Astrocyte of the cerebellum (primary cell): ENCODE measurements at regions not wholly inside any gene's neighbourhood (a gene's known extent, or its start where the extent isn't known, plus 50 kb on each side); places are given as distances from the start of the nearest gene placed in this dataset.
A peak's percentile ranks its signal among the peaks of the same experiment; 100 is the strongest.
"Not testable (repeated sequence)": the region's sequence is repeated elsewhere in the genome, so short reads cannot be mapped to it uniquely, and the experiment has no call there.

Experiments
- DNase-seq: peaks from one replicate; pipeline ENCODE4 v3.0.0-alpha.2; 2011; ENCODE audit warnings: low read depth
- H3K4me3 ChIP-seq: 2 replicates; pipeline ENCODE4 v1.5.1; 2011; ENCODE audit warnings: mild to moderate bottlenecking, low read depth, low read length, moderate library complexity
- in situ Hi-C: cut with HindIII; loops from 2 replicates; pipeline ENCODE4 v1.10.0; 2017; ENCODE audit warnings: low sequenced_read_pairs
- TF ChIP-seq, protein P1 (sequence below): IDR thresholded peaks from 2 replicates; pipeline ENCODE4 v1.5.1; 2012; ENCODE audit warnings: low read length, low read depth, moderate library complexity, mild to moderate bottlenecking; ENCODE audit errors: missing control alignments

DNA sequence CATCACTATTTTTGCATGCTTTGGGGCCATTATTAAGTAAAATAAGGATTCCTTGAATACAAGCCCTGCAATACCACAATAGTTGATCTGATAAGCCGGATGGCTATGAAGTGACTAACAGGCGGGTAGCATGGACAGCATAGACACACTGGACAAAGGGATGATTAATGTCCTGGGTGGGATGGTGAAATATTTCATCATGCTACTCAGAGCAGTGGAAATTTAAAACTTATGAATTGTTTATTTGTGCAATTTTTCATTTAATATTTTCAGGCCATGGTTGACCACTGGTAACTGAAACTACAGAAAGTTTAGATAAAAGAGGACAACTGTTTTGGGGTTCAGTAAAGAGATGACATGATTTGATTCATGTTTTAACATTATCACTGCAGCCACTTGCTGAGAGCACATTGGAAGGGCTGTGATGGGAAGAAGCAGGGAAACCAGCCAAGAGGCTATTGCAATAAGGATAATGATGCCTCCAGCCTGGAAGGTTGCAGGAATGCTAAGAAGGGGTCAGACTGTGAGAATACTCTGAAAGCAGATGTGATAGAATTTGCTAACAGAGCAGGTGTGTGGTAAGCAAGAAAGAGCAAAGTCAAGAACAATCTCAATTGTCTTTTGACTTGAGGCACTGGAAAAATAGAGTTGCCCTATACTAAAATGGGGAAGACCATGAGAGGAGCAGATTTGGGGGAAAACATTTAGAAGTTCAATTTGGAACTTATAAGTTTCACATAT, 62.5 kb upstream of the TNFSF4 start:
- no peak overlapping the region for H3K4me3 ChIP-seq
- peak; percentile 68 for DNase-seq
- TF ChIP-seq, protein P1, sequence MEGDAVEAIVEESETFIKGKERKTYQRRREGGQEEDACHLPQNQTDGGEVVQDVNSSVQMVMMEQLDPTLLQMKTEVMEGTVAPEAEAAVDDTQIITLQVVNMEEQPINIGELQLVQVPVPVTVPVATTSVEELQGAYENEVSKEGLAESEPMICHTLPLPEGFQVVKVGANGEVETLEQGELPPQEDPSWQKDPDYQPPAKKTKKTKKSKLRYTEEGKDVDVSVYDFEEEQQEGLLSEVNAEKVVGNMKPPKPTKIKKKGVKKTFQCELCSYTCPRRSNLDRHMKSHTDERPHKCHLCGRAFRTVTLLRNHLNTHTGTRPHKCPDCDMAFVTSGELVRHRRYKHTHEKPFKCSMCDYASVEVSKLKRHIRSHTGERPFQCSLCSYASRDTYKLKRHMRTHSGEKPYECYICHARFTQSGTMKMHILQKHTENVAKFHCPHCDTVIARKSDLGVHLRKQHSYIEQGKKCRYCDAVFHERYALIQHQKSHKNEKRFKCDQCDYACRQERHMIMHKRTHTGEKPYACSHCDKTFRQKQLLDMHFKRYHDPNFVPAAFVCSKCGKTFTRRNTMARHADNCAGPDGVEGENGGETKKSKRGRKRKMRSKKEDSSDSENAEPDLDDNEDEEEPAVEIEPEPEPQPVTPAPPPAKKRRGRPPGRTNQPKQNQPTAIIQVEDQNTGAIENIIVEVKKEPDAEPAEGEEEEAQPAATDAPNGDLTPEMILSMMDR = no peak
- in situ Hi-C loops = no loop called here

DNA sequence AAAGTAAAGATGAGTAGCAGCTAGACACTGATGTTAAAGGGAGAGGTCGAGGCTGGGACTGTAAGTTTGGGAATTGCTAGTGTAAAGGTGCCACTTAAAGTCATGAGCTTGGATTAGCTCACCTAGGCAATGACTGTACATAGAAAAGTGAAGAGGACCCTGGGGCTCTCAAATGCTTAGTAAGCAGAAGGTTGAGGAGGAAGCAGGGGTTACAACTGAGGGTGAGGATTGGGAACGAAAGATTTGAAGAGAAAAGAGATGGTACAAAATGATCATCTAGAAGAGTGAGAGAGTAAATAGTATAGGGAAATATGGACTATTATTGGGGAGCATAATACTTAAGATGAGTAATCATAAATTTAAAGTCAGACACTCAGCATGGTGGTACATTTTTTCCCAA, 63.1 kb upstream of the TNFSF4 start:
- no peak for DNase-seq
- TF ChIP-seq, protein P1 = no peak
- no peak overlapping the region for H3K4me3 ChIP-seq
- in situ Hi-C loops = no loop called here

DNA sequence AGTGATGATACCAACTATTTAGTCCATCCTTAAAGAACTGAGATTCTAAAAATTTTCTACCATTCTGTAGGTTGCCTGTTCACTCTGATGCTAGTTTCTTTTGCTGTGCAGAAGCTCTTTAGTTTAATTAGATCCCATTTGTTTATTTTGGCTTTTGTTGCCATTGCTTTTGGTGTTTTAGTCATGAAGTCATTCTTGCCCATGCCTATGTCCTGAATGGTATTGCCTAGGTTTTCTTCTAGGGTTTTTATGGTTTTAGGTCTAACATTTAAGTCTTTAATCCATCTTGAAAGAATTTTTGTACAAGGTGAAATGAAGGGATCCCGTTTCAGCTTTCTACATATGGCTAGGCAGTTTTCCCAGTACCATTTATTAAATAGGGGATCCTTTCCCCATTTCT, 63.9 kb upstream of the TNFSF4 start:
- in situ Hi-C loops, H3K4me3 ChIP-seq, DNase-seq: not testable (repeated sequence)

DNA sequence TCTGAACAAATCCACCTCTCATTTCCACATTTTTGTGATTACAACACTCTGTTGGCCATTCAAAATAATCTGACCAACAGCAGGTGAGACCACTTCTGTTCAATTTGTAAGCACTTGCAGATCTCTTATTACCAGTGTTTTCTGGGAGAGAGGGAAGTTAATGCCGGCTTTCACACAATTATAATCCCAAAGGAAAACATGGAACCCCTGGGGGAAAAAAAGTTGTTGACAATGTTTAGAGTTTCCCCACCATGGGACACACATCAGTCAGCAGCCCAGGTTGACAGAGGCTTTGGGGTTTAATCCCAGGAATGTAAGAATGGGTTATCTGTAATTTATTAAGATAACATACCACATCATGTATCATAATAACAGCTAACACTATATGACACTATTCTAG, 68.4 kb upstream of the TNFSF4 start:
- DNase-seq = no peak
- in situ Hi-C loops = no loop called here
- H3K4me3 ChIP-seq = no peak overlapping the region
- TF ChIP-seq, protein P1 = no peak

DNA sequence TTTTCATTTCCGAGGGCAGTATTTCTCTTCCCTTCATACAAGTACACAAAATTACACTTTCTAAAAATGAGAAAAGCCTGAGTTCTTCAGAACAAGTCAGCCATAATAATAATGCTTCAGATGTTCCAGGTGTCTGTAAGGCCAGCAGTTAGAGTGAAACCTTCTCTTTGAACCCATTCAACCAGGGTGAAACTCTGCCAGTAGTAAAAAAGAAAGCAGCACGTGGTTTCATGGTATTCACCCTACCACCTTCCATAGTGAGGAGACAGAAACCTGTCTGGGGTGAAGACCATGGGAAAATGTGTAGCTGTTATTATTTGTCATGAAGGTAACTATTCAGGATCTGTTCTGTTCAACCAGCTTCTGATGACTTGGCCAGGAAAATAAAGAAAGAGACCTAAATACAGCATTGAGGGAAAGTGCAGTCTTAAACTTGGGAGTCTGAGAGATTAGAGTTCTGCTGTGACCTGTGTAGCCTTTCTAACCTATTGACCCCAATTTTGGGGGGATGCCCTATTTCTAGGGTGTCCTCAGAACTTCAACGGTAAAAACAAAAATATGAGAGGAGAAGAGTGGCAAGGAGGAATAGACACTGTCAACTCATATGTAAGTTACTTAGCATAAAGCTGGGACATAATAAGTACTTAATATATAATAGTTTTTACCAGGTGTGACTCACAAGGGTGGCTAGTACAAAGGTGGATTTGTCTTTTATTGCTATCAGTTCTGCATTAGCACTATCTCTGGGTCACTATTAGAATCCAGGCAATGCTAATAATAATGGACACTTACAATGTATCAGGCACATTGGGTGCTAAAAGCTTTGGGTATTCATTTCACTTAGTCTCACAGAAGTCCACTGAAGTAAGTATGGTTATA, 70.0 kb upstream of the TNFSF4 start:
- in situ Hi-C loops = no loop called here
- H3K4me3 ChIP-seq = no peak overlapping the region
- no peak for DNase-seq
- TF ChIP-seq, protein P1 = no peak

DNA sequence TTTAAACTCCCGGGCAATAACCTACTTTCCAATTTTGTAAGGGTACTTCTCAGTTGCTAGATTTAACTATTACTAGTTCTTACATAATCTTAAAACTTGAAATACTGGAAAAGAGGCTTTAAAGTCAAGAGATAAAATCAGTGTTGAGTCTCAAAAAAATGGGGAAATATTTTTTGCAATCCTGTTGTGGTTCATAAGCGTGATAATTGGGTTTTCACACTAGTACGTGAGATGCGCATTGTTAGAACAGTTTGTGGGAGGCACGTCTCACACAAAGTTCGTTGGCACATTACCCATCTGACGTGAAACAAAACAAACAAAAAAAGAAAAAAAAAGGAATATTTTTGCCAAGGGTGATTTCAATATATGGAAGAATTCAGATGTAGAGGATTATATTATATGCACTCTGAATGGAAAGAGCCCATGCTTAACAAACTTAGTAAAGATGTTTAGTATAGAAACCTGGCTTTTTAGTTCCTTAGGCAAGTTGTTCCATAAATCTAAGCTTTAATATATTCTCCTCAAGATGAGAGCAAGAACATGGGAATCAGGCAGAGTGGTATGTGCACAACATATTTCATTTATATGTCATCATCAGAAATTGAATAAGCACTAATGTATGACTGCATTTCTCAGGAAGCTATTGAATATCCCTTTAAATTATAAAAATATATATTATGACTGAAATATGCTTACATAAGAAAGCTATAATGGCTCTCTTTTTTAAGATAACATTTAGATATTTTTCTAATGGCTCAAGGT, 73.9 kb upstream of the TNFSF4 start:
- TF ChIP-seq, protein P1 = no peak
- in situ Hi-C loops = loop anchor here (5.0 kb wide), 1 partner anchor 36 kb away; no protein-coding TSS in a partner anchor
- H3K4me3 ChIP-seq = no peak overlapping the region
- DNase-seq = peak; percentile 23

DNA sequence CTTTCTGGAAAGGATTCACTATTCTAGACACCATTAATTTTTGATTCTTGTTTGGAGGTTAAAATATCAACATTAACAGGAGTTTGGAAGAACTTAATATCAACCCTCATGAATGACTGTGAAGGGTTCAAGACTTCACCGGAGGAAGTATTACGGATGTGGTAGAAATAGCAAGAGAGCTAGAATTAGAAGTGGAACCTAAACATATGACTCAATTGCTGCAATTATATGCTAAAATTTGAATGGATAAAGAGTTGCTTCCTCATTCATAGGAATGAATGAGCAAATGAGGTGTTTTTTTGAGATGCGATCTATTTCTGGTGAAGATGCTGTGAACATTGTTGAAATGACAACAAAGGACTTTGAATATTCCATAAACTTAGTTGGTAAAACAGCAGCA, 77.9 kb upstream of the TNFSF4 start:
- TF ChIP-seq, protein P1 = no peak
- no peak overlapping the region for H3K4me3 ChIP-seq
- DNase-seq = no peak
- in situ Hi-C loops = no loop called here
